HK-2 (cell line): ENCODE measurements at regions not wholly inside any gene's neighbourhood (a gene's known extent, or its start where the extent isn't known, plus 50 kb on each side); places are given as distances from the start of the nearest gene placed in this dataset.
"Not testable (repeated sequence)": the region's sequence is repeated elsewhere in the genome, so short reads cannot be mapped to it uniquely, and the experiment has no call there.

Source experiments
- DNase-seq: peaks from one replicate; pipeline ENCODE4 v3.0.0-alpha.2; 2018; ENCODE audit not compliant: unreplicated experiment

GRCh38 chr15:31487811-31488436 lies 161.3 kb downstream of the KLF13 start:
- DNase-seq: no peak

DNA sequence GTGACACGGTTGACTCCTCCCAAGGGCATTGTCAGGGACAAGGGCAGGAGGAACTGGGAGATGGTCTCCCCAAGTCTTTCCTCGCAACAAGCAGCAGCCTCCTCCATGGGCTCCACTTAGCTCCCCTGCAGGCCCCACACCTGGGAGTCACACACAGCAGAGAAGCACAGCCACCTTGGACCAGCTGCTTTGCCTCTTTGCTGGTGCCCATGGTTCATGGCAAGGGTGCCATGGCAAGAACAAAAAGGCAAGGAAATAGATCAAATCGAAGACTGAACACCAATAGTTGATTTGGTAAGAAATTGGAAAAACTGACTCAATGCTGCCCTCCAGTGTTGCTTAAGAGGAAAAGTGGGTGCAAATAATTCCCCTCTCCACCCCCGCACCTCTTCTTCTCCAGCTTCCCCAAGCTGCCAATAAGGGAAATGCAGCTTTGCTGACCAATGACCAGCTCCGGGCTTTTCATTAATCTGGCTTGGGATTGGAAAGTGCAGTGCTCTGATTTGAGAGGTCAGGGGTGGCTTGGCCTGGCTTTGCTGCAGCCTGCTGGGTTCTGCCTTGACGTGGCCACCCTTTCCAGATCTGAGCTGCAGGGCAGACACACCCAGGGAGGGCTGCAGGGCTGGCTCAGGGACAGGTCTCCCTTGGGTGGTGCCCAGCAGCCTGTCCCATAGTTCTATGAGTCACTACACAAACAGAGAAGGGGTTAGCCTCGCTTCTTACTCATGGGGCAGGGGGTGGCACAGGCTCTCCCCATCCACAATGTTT lies 162.0 kb downstream of the KLF13 start:
- peak; percentile 43 for DNase-seq

GRCh38 chr15:31489281-31489680 lies 162.6 kb downstream of the KLF13 start:
- no peak for DNase-seq

GRCh38 chr15:31489801-31490646 lies 163.4 kb downstream of the KLF13 start:
- DNase-seq: no peak

- DNase-seq: no peak
Observed at GRCh38 chr15:31494786-31495185, 168.2 kb downstream of the KLF13 start.

GRCh38 chr15:31495281-31495680 lies 168.6 kb downstream of the KLF13 start:
- no peak for DNase-seq

GRCh38 chr15:31497838-31498237 lies 171.2 kb downstream of the KLF13 start:
- no peak for DNase-seq

GRCh38 chr15:31498329-31498728 lies 171.7 kb downstream of the KLF13 start:
- no peak for DNase-seq

GRCh38 chr15:31498756-31499155 lies 172.1 kb downstream of the KLF13 start:
- no peak for DNase-seq

GRCh38 chr15:31499236-31499952 lies 172.8 kb downstream of the KLF13 start:
- no peak for DNase-seq

GRCh38 chr15:31499953-31500765 lies 173.5 kb downstream of the KLF13 start:
- DNase-seq: no peak

- DNase-seq: no peak
Observed at GRCh38 chr15:31500766-31501449, 174.3 kb downstream of the KLF13 start.

DNA sequence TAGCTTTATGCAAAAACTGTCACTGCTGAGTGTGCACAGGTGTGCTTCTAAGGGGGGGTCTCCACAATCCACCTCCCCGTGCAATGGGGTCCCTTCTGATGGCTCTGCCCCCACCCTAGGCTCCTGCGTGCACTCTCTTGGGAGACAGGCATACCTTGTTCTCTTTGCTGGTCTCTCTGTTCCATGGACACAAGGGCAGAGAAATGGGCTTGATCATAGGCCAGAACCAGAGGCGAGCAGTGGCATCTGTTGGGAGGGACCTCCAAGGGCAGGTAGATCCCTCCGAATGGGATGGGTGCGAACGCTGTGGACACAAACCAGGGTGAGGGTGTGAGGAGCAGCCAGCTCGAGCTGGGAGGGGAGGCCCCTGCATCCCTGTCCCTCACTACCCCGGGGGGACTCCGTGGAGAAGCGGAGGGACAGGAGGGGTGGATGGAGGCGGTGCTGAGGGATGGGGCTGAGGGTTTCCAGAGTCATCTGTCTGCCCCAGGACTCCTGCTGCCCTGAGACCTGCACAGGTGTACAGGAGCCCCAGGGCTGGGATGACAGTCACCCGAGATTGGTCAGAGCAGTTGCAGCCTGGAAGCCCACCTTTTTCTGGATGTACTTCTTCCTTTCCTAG lies 175.0 kb downstream of the KLF13 start:
- DNase-seq: no peak

GRCh38 chr15:31502541-31503229 lies 176.1 kb downstream of the KLF13 start:
- DNase-seq: no peak

GRCh38 chr15:31503256-31503655 lies 176.6 kb downstream of the KLF13 start:
- no peak for DNase-seq

GRCh38 chr15:31503758-31504461 lies 177.3 kb downstream of the KLF13 start:
- no peak for DNase-seq

DNA sequence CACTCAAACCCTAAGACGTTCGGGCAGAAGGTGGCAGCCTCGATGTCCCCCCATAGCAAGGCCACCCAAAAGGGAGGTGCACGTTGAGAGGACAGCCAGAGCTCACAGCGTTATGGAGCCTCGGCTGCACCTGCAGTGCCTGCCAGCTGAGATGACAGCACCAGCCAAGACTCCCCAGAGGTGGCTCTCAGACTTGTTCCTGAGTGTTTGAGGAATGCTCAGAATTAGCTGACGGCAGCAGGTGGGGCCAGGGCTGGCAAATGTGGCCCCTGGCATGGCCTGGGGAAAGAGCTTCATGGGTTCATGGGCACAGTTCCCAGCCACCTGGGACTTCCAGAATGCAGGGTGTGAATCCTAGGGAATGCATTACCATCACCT lies 177.8 kb downstream of the KLF13 start:
- no peak for DNase-seq

DNA sequence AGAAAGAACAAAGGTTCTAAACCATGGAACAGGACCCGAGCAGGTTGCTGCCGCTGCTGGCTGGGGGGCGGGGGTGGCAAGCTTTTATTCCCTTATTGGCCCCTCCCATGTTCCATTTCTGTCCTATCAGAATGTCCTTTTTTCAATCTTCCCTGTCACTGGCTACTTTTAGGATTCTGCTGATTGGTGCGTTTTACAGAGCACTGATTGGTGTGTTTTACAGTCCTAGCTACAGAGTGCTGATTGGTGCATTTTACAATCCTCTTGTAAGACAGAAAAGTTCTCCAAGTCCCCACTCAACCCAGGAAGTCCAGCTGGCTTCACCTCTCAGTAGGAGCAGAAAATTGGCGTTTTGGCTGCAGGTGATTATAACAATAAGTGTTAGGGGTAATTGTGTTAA lies 180.9 kb downstream of the KLF13 start:
- not testable (repeated sequence) for DNase-seq

- no peak for DNase-seq
Observed at GRCh38 chr15:31508656-31509055, 182.0 kb downstream of the KLF13 start.
